ENCODE measurements at regions not wholly inside any gene's neighbourhood (a gene's known extent, or its start where the extent isn't known, plus 50 kb on each side); places are given as distances from the start of the nearest gene placed in this dataset.
"Not testable (repeated sequence)": the region's sequence is repeated elsewhere in the genome, so short reads cannot be mapped to it uniquely, and the experiment has no call there.

- DNase-seq = no peak
Observed at GRCh38 chr14:71441126-71441525, 491.1 kb upstream of the RGS6 start.

- DNase-seq = no peak
Observed at GRCh38 chr14:71444030-71444822, 488.0 kb upstream of the RGS6 start.

- DNase-seq = no peak
Observed at GRCh38 chr14:71448431-71449315, 483.6 kb upstream of the RGS6 start.

DNA sequence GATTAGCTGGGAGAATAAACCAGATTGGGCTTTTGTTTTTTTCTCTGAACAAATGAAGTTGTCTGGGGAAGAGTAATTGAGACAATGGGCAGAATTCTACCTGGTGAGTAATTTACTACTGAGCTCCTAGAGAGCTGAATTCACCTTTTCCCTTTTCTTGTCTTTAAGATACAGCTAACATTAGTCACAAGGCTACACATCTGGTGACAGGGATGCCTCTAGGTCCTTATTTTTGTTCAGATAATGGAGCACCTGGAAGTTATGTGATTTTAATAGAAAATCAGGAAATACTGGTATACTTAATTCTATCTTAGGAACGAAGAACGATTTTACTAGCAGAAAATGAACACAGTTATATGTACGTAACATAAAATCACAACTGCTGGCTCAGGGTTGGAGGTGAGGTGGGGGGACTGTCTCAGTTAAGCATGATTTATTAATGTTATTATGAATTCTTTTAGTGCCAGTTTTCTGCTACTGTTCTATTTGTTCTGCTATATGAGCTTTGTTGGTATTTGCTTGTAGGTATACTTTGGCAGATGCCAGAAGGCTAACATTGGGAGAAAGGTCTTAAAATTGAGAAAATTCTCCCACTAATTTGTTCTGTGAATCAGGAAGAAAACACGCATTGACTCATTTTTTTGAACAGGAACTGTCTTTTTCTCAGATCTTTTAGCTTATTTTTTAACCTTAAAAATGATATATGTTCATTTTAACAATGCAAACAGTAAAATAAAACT, 482.7 kb upstream of the RGS6 start:
- no peak for DNase-seq

DNA sequence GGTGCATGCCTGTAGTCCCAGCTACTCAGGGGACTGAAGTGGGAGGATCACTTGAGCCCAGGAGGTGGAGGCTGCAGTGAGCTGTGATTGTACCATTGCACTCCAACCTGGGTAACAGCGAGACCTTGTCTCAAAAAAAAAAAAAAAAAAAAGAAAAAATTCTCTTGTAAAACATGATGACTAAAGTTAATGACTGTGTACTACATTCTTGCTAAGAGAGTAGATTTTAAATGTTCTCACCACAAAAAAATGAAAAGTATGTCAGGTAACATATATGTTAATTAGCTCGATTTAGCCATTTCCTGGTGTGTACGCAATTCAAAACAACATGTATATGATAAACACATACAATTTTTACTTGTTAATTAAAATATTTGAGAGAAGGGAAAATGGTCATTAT, 480.7 kb upstream of the RGS6 start:
- DNase-seq = no peak

DNA sequence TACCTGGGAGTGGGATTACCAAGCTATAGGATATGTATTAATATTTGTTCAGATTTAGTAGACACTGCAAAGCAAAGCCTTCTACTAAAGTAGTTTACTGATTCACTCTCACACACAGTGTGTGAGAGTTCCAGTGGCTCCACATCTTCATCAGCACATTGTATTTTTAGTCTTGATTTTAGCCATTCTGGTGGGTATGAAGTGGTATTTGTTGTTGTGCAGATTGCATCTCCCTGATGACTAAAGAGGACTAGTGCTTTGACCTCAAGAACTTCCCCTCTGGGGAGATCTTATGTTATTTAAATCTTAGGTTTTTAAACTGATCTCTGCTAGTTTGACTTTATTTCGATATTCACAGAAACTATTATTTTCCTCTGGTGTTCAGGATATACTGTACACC, 479.7 kb upstream of the RGS6 start:
- DNase-seq = no peak

DNA sequence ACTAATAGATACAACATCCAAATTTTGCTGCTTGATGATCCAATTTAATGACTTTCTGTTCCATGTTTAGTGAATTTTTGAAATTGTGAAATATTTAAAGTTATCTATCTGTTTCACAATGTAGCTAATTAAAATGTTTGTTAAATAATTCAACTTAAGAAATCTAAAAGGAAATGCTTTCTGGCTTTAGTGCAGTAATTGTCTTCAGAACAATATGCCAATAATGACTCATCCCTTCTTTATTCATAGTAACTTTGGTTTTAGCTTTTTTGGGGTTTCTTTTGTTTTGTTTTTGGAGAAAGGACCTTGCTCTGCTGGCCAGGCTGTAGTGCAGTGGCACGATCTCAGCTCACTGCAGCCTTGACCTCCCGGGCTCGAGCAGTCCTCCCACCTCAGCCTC, 479.2 kb upstream of the RGS6 start:
- DNase-seq = no peak

DNA sequence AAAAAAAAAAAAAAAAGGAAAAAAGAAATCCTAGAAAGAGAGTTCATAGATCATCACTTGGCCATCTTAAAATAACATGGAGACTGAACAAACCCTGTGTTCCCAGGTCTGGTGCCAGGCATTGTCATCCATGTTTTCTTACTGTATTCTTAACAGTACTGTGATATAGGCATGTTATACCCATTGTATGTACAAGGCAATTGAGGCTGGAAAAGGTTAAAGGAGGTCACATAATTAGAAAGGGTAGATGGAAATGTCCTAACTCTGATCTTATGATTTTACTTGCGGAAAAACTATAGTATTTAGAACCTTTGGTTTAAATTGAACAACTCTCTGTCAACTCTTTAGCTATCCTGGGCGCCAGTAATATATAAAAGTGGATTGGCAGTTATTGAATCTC, 478.2 kb upstream of the RGS6 start:
- DNase-seq = no peak

GRCh38 chr14:71454513-71455332, 477.5 kb upstream of the RGS6 start:
- no peak for DNase-seq

- no peak for DNase-seq
Observed at GRCh38 chr14:71460091-71460490, 472.1 kb upstream of the RGS6 start.

- DNase-seq = not testable (repeated sequence)
Observed at GRCh38 chr14:71461617-71462016, 470.6 kb upstream of the RGS6 start.

- DNase-seq = no peak
Observed at GRCh38 chr14:71463807-71464206, 468.4 kb upstream of the RGS6 start.

DNA sequence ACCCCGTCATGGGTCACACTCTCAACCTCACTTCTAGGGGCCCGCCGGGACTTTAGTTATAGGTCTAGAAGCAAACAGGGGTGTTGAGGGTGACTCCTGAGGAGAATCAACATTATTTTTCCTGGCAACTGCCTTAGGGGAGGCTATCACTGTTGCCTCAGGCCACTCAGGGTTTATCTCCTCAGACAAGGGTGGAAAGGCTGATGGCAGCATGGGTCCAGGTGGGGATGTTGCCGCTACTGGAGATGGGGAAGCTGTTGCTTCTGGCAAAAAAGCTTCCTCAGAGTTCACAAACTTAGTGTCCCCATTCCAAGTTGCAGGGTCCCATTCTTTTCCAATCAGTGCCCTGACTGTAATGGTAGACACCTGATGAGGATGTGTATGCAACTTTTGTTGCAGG, 467.4 kb upstream of the RGS6 start:
- DNase-seq = no peak

- no peak for DNase-seq
Observed at GRCh38 chr14:71465316-71465715, 466.9 kb upstream of the RGS6 start.

- DNase-seq = no peak
Observed at GRCh38 chr14:71466251-71466650, 466.0 kb upstream of the RGS6 start.

GRCh38 chr14:71466946-71467345, 465.3 kb upstream of the RGS6 start:
- no peak for DNase-seq

- no peak for DNase-seq
Observed at GRCh38 chr14:71467361-71467811, 464.8 kb upstream of the RGS6 start.

GRCh38 chr14:71468701-71469100, 463.5 kb upstream of the RGS6 start:
- DNase-seq = no peak

GRCh38 chr14:71469643-71470335, 462.4 kb upstream of the RGS6 start:
- no peak for DNase-seq

DNA sequence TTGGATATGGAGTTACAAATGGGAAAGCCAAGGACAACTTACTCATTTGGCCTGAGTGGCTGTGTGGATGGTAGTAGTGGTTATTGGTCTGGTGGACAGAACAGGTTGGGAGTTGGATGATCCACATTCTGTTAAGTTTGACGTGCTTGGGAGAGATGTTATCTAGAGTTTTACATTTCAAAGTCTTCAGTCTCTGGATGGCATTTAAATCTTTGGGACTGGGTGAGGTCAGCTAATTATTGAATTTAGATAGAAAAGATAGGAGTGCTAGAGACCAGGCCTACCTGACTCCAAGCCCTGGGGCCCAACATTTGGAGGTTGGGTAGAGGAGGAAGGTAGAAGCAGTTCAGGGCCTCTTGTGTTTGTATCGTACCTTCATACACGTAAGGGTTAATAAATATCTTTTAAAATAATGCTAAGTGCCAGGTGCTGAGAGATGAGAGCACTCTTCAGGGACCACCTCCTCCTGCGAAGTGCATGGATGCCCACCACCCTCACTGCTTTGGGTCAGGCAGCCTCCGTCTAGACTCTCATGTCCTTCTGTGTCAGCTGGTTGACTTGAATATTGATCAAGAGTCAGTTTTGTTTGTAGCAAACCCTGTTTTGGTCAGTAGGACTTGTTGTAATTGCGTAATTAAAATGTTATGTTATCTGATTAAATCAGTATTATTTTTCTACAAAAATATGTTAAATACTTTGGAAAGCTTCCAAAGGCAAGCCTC, 460.4 kb upstream of the RGS6 start:
- DNase-seq = no peak

All from CD4-positive, alpha-beta T cell treated with Interleukin-6 for 4 hours (primary cell).